Caco-2 (cell line): ENCODE measurements at regions not wholly inside any gene's neighbourhood (a gene's known extent, or its start where the extent isn't known, plus 50 kb on each side); places are given as distances from the start of the nearest gene placed in this dataset.

Experiments used
- BruUV-seq: library from RNA; stranded (reverse); fragments of 400-500 nt; replicated peaks from 2 replicates; lab custom pipeline; 2021; lab: Mats Ljungman, UMichigan
- CTCF ChIA-PET: fragments of 300-600 bp; sonication (Branson Sonifier 250); formaldehyde crosslinking; loops from one replicate; lab custom pipeline; 2022; ENCODE audit warnings: antibody characterized with exemption; lab: Charles Lee
- POLR2A ChIA-PET: fragments of 300-600 bp; sonication (Branson Sonifier 250); formaldehyde crosslinking; loops from one replicate; lab custom pipeline; 2022; ENCODE audit warnings: antibody characterized with exemption; lab: Charles Lee
- DNase-seq, 2 experiments: peaks; one replicate each; pipeline versions ENCODE4 v3.0.0 to v3.0.0-alpha.2; 2020 to 2022
- H3K27me3 ChIP-seq: replicated peaks from 2 replicates; pipeline ENCODE4 v1.6.0; 2011; ENCODE audit warnings: low read length; ENCODE audit not compliant: control insufficient read depth, insufficient read depth
- H3K36me3 ChIP-seq: 2 replicates; pipeline ENCODE4 v1.5.1; 2011; ENCODE audit warnings: low read length; ENCODE audit not compliant: control insufficient read depth, insufficient read depth
- H3K4me1 ChIP-seq: fragments of 250-450 bp; sonication (Bioruptor Pico); 2 replicates; pipeline ENCODE4 v1.5.1; 2020; ENCODE audit warnings: mild to moderate bottlenecking
- H3K4me3 ChIP-seq: 2 replicates; pipeline ENCODE4 v1.5.1; 2011; ENCODE audit warnings: low read depth, mild to moderate bottlenecking, control low read depth, low read length
- H3K9me3 ChIP-seq: fragments of 250-450 bp; sonication (Bioruptor Pico); 2 replicates; pipeline ENCODE4 v1.5.1; 2020; ENCODE audit warnings: mild to moderate bottlenecking, moderate library complexity
- H3K27ac Mint-ChIP-seq: one replicate; pipeline ENCODE4 v1.8.0; 2022; ENCODE audit warnings: mixed read lengths; ENCODE audit not compliant: unreplicated experiment
- H3K27me3 Mint-ChIP-seq: one replicate; pipeline ENCODE4 v1.8.0; 2022; ENCODE audit warnings: mixed read lengths; ENCODE audit not compliant: insufficient read depth, unreplicated experiment
- H3K36me3 Mint-ChIP-seq: one replicate; pipeline ENCODE4 v1.8.0; 2022; ENCODE audit warnings: mild to moderate bottlenecking, mixed read lengths; ENCODE audit not compliant: insufficient read depth, unreplicated experiment
- H3K4me1 Mint-ChIP-seq: one replicate; pipeline ENCODE4 v1.8.0; 2022; ENCODE audit warnings: low read depth, mixed read lengths; ENCODE audit not compliant: unreplicated experiment
- H3K4me3 Mint-ChIP-seq: one replicate; pipeline ENCODE4 v1.8.0; 2022; ENCODE audit warnings: mild to moderate bottlenecking, moderate library complexity, mixed read lengths; ENCODE audit not compliant: unreplicated experiment
- H3K9me3 Mint-ChIP-seq: one replicate; pipeline ENCODE4 v1.8.0; 2022; ENCODE audit warnings: mixed read lengths; ENCODE audit not compliant: unreplicated experiment
- intact Hi-C: fragments of 100-400 bp; cut with micrococcal nuclease; formaldehyde crosslinking; loops from one replicate; pipeline ENCODE4 v1.10.0; 2022; ENCODE audit not compliant: unreplicated experiment
- TF ChIP-seq, protein P1 (sequence below), 2 experiments: fragments of 200-600 bp in 1 of 2; IDR thresholded peaks; 1 replicate in 1 of 2; 2 replicates in 1 of 2; pipeline versions ENCODE4 v1.5.1 to v1.8.0; 2011 to 2022; ENCODE audit warnings: antibody characterized with exemption in 1 of 2, control low read depth in 1 of 2, inconsistent platforms in 1 of 2, low read depth in 1 of 2, low read length in 1 of 2, mild to moderate bottlenecking in 1 of 2, moderate library complexity in 1 of 2; ENCODE audit not compliant: insufficient read depth in 1 of 2, severe bottlenecking in 1 of 2, unreplicated experiment in 1 of 2

DNA sequence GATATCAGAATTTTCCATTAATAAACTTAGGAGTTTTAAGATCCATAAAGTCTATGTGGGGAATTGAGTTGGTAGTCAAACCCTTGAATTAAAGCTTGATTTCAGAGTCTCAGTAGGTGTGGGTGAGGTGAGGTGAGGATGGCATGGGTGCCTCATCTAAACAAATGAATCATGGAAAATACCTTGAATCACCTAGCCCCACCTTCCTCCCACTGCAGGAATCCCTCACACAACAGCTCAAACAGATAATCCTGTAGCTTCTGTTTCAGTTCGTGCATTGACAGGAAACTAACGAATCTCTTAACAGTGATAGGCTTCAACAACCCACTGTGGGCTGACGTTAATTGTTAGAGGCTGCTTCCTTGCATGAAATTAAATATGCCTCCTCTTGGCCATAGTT is 185.0 kb downstream of the SREK1 start:
- CTCF ChIA-PET, result no interaction called here

GRCh38 chr5:66333192-66333591 is 189.1 kb downstream of the SREK1 start:
- no peaks in the 10 kb centered on the region for H3K9me3 ChIP-seq
- Mint-ChIP-seq H3K4me1 (no peaks in the 10 kb centered on the region), H3K4me3 (no peak overlapping the region), H3K9me3 (no peaks in the 10 kb centered on the region), H3K27ac (no peak overlapping the region), H3K27me3 (peaks cover 16% of the 10 kb centered on the region), H3K36me3 (no peaks in the 10 kb centered on the region)
- intact Hi-C loops, result no loop called here
- no peaks in the 10 kb centered on the region for H3K27me3 ChIP-seq
- H3K4me3 ChIP-seq, result no peak overlapping the region
- no TSS peak for BruUV-seq
- no peaks in the 10 kb centered on the region for H3K4me1 ChIP-seq
- DNase-seq, result no peak
- ChIA-PET POLR2A (no interaction called here), CTCF (no interaction called here)
- TF ChIP-seq, protein P1, sequence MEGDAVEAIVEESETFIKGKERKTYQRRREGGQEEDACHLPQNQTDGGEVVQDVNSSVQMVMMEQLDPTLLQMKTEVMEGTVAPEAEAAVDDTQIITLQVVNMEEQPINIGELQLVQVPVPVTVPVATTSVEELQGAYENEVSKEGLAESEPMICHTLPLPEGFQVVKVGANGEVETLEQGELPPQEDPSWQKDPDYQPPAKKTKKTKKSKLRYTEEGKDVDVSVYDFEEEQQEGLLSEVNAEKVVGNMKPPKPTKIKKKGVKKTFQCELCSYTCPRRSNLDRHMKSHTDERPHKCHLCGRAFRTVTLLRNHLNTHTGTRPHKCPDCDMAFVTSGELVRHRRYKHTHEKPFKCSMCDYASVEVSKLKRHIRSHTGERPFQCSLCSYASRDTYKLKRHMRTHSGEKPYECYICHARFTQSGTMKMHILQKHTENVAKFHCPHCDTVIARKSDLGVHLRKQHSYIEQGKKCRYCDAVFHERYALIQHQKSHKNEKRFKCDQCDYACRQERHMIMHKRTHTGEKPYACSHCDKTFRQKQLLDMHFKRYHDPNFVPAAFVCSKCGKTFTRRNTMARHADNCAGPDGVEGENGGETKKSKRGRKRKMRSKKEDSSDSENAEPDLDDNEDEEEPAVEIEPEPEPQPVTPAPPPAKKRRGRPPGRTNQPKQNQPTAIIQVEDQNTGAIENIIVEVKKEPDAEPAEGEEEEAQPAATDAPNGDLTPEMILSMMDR (IDR thresholded peaks at IDR 0.05; ENCODE audit: insufficient read depth in 1 of 2, low read depth in 1 of 2, low read length in 1 of 2, severe bottlenecking in 1 of 2, unreplicated experiment in 1 of 2), result no peak
- no peaks in the 10 kb centered on the region for H3K36me3 ChIP-seq

More for the DNA sequence above, 185.0 kb downstream of the SREK1 start:
- no peaks in the 10 kb centered on the region for H3K9me3 ChIP-seq
- peaks cover 23% of the 10 kb centered on the region for H3K27me3 Mint-ChIP-seq
- no peaks in the 10 kb centered on the region for H3K36me3 ChIP-seq
- BruUV-seq, result no TSS peak
- no peak overlapping the region for H3K4me3 ChIP-seq
- no peak for DNase-seq
- H3K4me1 Mint-ChIP-seq, result no peaks in the 10 kb centered on the region
- H3K27me3 ChIP-seq, result no peaks in the 10 kb centered on the region
- H3K4me1 ChIP-seq, result no peaks in the 10 kb centered on the region
- H3K27ac Mint-ChIP-seq, result no peak overlapping the region
- POLR2A ChIA-PET, result no interaction called here
- no peaks in the 10 kb centered on the region for H3K36me3 Mint-ChIP-seq
- intact Hi-C loops, result no loop called here
- TF ChIP-seq, protein P1 (IDR thresholded peaks at IDR 0.05; ENCODE audit: insufficient read depth in 1 of 2, low read depth in 1 of 2, low read length in 1 of 2, severe bottlenecking in 1 of 2, unreplicated experiment in 1 of 2), result no peak
- H3K9me3 Mint-ChIP-seq, result no peaks in the 10 kb centered on the region
- H3K4me3 Mint-ChIP-seq, result no peak overlapping the region

DNA sequence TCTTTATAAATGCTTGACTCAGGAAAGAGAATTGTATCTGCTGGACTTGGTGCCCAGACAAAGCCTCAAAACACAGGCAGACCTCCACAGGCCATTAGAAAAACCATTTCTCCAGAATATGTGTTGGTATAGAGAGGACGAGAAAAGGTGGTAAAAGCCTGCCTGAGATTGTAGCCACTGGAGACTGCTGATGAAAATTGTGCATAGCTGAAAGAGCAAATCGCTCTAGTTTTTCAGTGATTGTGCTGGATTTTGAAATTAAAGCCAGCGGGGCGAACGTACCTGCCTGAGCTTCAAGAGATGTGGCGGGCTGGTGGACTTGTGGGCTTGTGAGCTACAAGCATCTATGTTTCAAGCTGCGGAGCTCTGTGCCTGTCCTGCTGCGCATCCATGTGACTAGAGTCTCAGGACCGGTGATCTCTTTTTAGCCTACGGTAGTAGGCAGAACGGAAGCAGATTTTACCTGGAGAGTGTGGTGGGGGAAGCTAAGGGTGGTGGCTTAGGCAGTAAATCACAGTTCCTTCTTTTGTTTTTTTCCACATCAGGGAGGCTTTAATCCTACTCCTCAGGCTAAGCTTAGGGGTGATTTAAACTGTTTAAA is 193.6 kb downstream of the SREK1 start:
- Histone ChIP-seq H3K4me3 (no peak overlapping the region), H3K36me3 (no peaks in the 10 kb centered on the region), H3K4me1 (no peaks in the 10 kb centered on the region), H3K27me3 (no peaks in the 10 kb centered on the region; the same call in 1 of the 2 replicates), H3K9me3 (no peaks in the 10 kb centered on the region)
- Mint-ChIP-seq H3K36me3 (no peaks in the 10 kb centered on the region), H3K27ac (no peak overlapping the region), H3K9me3 (no peaks in the 10 kb centered on the region), H3K4me1 (no peaks in the 10 kb centered on the region), H3K4me3 (no peak overlapping the region), H3K27me3 (peaks cover 6% of the 10 kb centered on the region)
- no TSS peak for BruUV-seq
- ChIA-PET POLR2A (no interaction called here), CTCF (interaction anchor here (1.4 kb wide), 1 partner anchor 32 kb away, joined by 4 read pairs; no protein-coding TSS in a partner anchor)
- DNase-seq, result no peak
- intact Hi-C loops, result no loop called here
- TF ChIP-seq, protein P1 (IDR thresholded peaks at IDR 0.05; ENCODE audit: insufficient read depth in 1 of 2, low read depth in 1 of 2, low read length in 1 of 2, severe bottlenecking in 1 of 2, unreplicated experiment in 1 of 2), result no peak
